B cell (primary cell): ENCODE measurements at regions not wholly inside any gene's neighbourhood (a gene's known extent, or its start where the extent isn't known, plus 50 kb on each side); places are given as distances from the start of the nearest gene placed in this dataset.

ENCODE experiments used
- ATAC-seq: fragments of 200-7000 bp; cut with Tn5 transposase; one replicate; pipeline ENCODE4 v1.10.0; 2021; ENCODE audit warnings: low read depth, mild to moderate bottlenecking, moderate number of reproducible peaks, moderate library complexity
- CTCF ChIA-PET: fragments of 350-600 bp; sonication (Branson Sonifier 250); formaldehyde crosslinking; loops from one replicate; lab custom pipeline; 2021; ENCODE audit warnings: antibody characterized with exemption, inconsistent platforms; lab: Charles Lee
- POLR2A ChIA-PET: fragments of 350-600 bp; sonication (Branson Sonifier 250); formaldehyde crosslinking; loops from one replicate; lab custom pipeline; 2021; ENCODE audit warnings: antibody characterized with exemption; lab: Charles Lee
- DNase-seq: peaks from one replicate; pipeline ENCODE4 v3.0.0; 2013
- H2AFZ ChIP-seq: 2 replicates; pipeline ENCODE4 v1.6.1; 2012; ENCODE audit warnings: mild to moderate bottlenecking, low read depth, low read length; ENCODE audit not compliant: insufficient read depth, poor library complexity, severe bottlenecking
- H3K27ac ChIP-seq, 2 donors: 1 replicate in 1 of 2; 2 replicates in 1 of 2; pipeline ENCODE4 v1.5.1; 2012 to 2013; ENCODE audit warnings: low read length in 2 of 2, mild to moderate bottlenecking in 2 of 2, moderate library complexity in 1 of 2
- H3K27me3 ChIP-seq, 4 experiments: fragments of 200-600 bp in 1 of 4; sonication (generic) in 1 of 4; replicated peaks in 1 of 4; 1 replicate in 2 of 4; 2 replicates in 2 of 4; pipeline versions ENCODE4 v1.6.1 to v1.7.0; 2013 to 2016; ENCODE audit warnings: low read length in 3 of 4, mild to moderate bottlenecking in 2 of 4, mixed read lengths in 1 of 4, moderate library complexity in 1 of 4; ENCODE audit not compliant: insufficient read depth in 4 of 4, control insufficient read depth in 3 of 4; ENCODE audit errors: control extremely low read depth in 1 of 4
- H3K36me3 ChIP-seq, 2 experiments: replicated peaks in 1 of 2; 1 replicate in 1 of 2; 2 replicates in 1 of 2; pipeline versions ENCODE4 v1.6.1 to v1.7.1; 2013; ENCODE audit warnings: low read length in 1 of 2; ENCODE audit not compliant: insufficient read depth in 2 of 2, control insufficient read depth in 1 of 2; ENCODE audit errors: control extremely low read depth in 1 of 2, extremely low read depth in 1 of 2
- H3K4me1 ChIP-seq, 2 donors: fragments of 200-600 bp in 1 of 2; sonication (generic) in 1 of 2; 1 replicate in 1 of 2; 2 replicates in 1 of 2; pipeline versions ENCODE4 v1.5.1 to v1.6.1; 2013 to 2017; ENCODE audit warnings: low read length in 2 of 2; ENCODE audit not compliant: control insufficient read depth in 2 of 2, insufficient read depth in 2 of 2
- H3K4me2 ChIP-seq: replicated peaks from 2 replicates; pipeline ENCODE3; 2012; ENCODE audit warnings: mild to moderate bottlenecking, low read depth, low read length; ENCODE audit not compliant: poor library complexity, severe bottlenecking
- H3K4me3 ChIP-seq, 5 experiments: fragments of 200-600 bp in 1 of 5; sonication (generic) in 1 of 5; 1 replicate in 3 of 5; 2 replicates in 2 of 5; pipeline versions ENCODE4 v1.5.1 to v1.7.0; 2011 to 2016; ENCODE audit warnings: low read length in 4 of 5, mild to moderate bottlenecking in 4 of 5, low read depth in 2 of 5, control low read depth in 1 of 5, moderate library complexity in 1 of 5; ENCODE audit not compliant: insufficient read depth in 1 of 5; ENCODE audit errors: control extremely low read depth in 1 of 5, extremely low read depth in 1 of 5
- H3K79me2 ChIP-seq: fragments of 200-600 bp; sonication (generic); one replicate; pipeline ENCODE4 v1.6.0; 2016; ENCODE audit warnings: low read length; ENCODE audit not compliant: control insufficient read depth, insufficient read depth
- H3K9ac ChIP-seq: fragments of 200-600 bp; sonication (generic); 2 replicates; pipeline ENCODE4 v1.6.1; 2017; ENCODE audit warnings: mild to moderate bottlenecking, low read length, moderate library complexity
- H3K9me3 ChIP-seq, 3 donors: one replicate each; pipeline versions ENCODE4 v1.6.1 to v1.7.1; 2013; ENCODE audit warnings: low read length in 2 of 3; ENCODE audit not compliant: control insufficient read depth in 2 of 3, insufficient read depth in 1 of 3; ENCODE audit errors: control extremely low read depth in 1 of 3
- H4K20me1 ChIP-seq: 2 replicates; pipeline ENCODE4 v1.6.0; 2012; ENCODE audit warnings: mild to moderate bottlenecking, low read length; ENCODE audit not compliant: insufficient read depth, control insufficient read depth, poor library complexity, severe bottlenecking
- H3K27ac Mint-ChIP-seq: one replicate; pipeline ENCODE4 v1.8.0; 2021; ENCODE audit warnings: mixed read lengths
- H3K27me3 Mint-ChIP-seq: one replicate; pipeline ENCODE4 v1.8.0; 2021; ENCODE audit warnings: mixed read lengths
- H3K4me1 Mint-ChIP-seq: one replicate; pipeline ENCODE4 v1.8.0; 2021; ENCODE audit warnings: mixed read lengths
- H3K4me3 Mint-ChIP-seq: one replicate; pipeline ENCODE4 v1.8.0; 2021; ENCODE audit warnings: mixed read lengths
- H3K9me3 Mint-ChIP-seq: one replicate; pipeline ENCODE4 v1.8.0; 2022; ENCODE audit warnings: mixed read lengths; ENCODE audit not compliant: insufficient read depth
- EZH2 ChIP-seq: IDR thresholded peaks from 2 replicates; pipeline ENCODE4 v1.6.1; 2012; ENCODE audit warnings: borderline replicate concordance, low read depth, mild to moderate bottlenecking, moderate library complexity, low read length; ENCODE audit not compliant: insufficient read depth, poor library complexity, severe bottlenecking
- WGBS: methylation state at CpG from one replicate; pipeline ENCODE4 v1.1.5; 2013; ENCODE audit warnings: missing lambda C conversion rate; ENCODE audit not compliant: insufficient coverage; 5-methylcytosine and 5-hydroxymethylcytosine counted together
- intact Hi-C: fragments of 100-400 bp; cut with micrococcal nuclease; formaldehyde crosslinking; loops from one replicate; pipeline ENCODE4 v1.10.0; 2022
- TF ChIP-seq, protein P1 (sequence below): fragments of 200-600 bp; IDR thresholded peaks from one replicate; pipeline ENCODE4 v1.8.0; 2022; ENCODE audit warnings: antibody characterized with exemption, mild to moderate bottlenecking

DNA sequence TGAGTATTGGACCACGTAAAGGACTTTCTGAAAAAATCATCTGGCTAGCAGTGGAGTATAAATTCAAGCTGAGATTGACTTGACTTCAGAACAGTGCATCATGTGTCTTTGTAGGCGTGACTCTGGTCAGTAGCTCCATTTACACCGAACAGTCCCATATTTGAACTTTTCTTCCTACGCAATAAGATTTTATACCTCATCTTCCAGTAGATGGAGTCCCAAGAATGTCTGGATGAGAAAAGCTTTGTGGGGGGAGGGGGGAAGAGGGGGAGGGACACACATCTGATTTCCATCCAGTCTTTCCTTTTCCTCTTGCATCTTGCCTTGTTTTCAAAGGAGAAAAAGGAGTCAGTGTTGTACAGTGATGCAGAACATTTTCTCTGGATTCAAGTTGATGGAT, 241.0 kb downstream of the EMP1 start:
- intact Hi-C loops, result no loop called here
- POLR2A ChIA-PET, result no interaction called here
- WGBS, result 100% methylated on average over 1 of the region's 4 CpGs
- Histone ChIP-seq H3K27ac (no peak overlapping the region), H4K20me1 (no peaks in the 10 kb centered on the region), H3K4me2 (no peak overlapping the region), H3K9me3 (no peaks in the 10 kb centered on the region), H2AFZ (no peak overlapping the region), H3K79me2 (no peaks in the 10 kb centered on the region), H3K36me3 (no peaks in the 10 kb centered on the region), H3K9ac (no peak overlapping the region), H3K27me3 (no peaks in the 10 kb centered on the region), H3K4me3 (no peak overlapping the region), H3K4me1 (no peaks in the 10 kb centered on the region)
- H3K9me3 Mint-ChIP-seq, result no peaks in the 10 kb centered on the region
- TF ChIP-seq, protein P1, sequence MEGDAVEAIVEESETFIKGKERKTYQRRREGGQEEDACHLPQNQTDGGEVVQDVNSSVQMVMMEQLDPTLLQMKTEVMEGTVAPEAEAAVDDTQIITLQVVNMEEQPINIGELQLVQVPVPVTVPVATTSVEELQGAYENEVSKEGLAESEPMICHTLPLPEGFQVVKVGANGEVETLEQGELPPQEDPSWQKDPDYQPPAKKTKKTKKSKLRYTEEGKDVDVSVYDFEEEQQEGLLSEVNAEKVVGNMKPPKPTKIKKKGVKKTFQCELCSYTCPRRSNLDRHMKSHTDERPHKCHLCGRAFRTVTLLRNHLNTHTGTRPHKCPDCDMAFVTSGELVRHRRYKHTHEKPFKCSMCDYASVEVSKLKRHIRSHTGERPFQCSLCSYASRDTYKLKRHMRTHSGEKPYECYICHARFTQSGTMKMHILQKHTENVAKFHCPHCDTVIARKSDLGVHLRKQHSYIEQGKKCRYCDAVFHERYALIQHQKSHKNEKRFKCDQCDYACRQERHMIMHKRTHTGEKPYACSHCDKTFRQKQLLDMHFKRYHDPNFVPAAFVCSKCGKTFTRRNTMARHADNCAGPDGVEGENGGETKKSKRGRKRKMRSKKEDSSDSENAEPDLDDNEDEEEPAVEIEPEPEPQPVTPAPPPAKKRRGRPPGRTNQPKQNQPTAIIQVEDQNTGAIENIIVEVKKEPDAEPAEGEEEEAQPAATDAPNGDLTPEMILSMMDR, result no peak
- TF ChIP-seq EZH2, result no peak
- no peak overlapping the region for H3K27ac Mint-ChIP-seq
- DNase-seq, result no peak
- no peaks in the 10 kb centered on the region for H3K4me1 Mint-ChIP-seq
- H3K27me3 Mint-ChIP-seq, result peaks cover 7% of the 10 kb centered on the region
- H3K4me3 Mint-ChIP-seq, result no peak overlapping the region
- CTCF ChIA-PET, result no interaction called here
- ATAC-seq, result no peak

DNA sequence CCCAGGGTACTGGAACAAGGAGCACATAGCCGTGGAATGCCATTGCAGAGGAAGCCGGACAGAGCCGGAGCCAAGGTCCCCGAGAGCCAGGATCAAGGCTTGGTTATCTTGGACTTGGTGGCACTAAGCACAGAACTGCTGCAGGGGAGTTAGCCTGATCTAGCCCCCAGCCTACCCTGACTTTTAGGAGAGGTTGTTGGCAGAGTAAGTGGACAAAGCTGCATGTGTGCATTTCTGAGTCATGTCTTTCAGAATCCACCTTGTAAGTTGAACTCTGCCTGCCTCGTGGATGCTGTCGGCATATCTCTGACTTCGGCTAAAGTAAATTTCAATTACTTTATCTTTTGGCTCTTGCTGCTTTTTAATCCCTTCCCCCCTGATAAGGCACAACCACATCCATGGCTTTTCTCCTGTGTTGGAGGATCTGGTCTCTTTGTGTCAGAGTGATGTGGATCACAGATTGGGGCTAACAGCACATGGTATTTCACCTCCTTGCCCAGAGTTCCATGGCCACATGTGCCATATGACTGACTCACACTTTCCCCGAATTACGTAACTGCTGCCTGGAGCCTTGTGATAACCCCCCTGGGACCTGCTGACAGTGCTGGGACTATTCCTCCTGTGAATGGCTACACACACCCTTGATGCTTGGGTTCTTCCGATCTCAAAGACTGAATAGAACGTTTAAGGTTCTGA, 240.3 kb downstream of the EMP1 start:
- CTCF ChIA-PET, result no interaction called here

More for the DNA sequence above, 240.3 kb downstream of the EMP1 start:
- intact Hi-C loops, result no loop called here
- no peak overlapping the region for H3K27ac ChIP-seq
- no peaks in the 10 kb centered on the region for H4K20me1 ChIP-seq
- H3K4me2 ChIP-seq, result no peak overlapping the region
- DNase-seq (no peak), ATAC-seq (no peak)
- POLR2A ChIA-PET, result no interaction called here
- H3K9me3 ChIP-seq, result no peaks in the 10 kb centered on the region
- no peak overlapping the region for H3K4me3 ChIP-seq
- no peak overlapping the region for H3K9ac ChIP-seq
- no peaks in the 10 kb centered on the region for H3K79me2 ChIP-seq
- no peak overlapping the region for H3K27ac Mint-ChIP-seq
- H3K4me3 Mint-ChIP-seq, result no peak overlapping the region
- no peak overlapping the region for H2AFZ ChIP-seq
- no peaks in the 10 kb centered on the region for H3K9me3 Mint-ChIP-seq
- no peak for TF ChIP-seq EZH2
- TF ChIP-seq, protein P1, result no peak
- H3K27me3 ChIP-seq, result no peaks in the 10 kb centered on the region
- 94% methylated on average over 9 of the region's 11 CpGs for WGBS
- peaks cover 7% of the 10 kb centered on the region for H3K27me3 Mint-ChIP-seq
- H3K4me1 Mint-ChIP-seq, result no peaks in the 10 kb centered on the region
- no peaks in the 10 kb centered on the region for H3K36me3 ChIP-seq
- no peaks in the 10 kb centered on the region for H3K4me1 ChIP-seq
